Right cardiac atrium (tissue), 5 donors: ENCODE measurements at regions not wholly inside any gene's neighbourhood (a gene's known extent, or its start where the extent isn't known, plus 50 kb on each side); places are given as distances from the start of the nearest gene placed in this dataset.
A peak's percentile ranks its signal among the peaks of the same experiment; 100 is the strongest.
"Not testable (repeated sequence)": the region's sequence is repeated elsewhere in the genome, so short reads cannot be mapped to it uniquely, and the experiment has no call there.

Experiments
- ATAC-seq, 2 donors: fragments of 200-7000 bp; cut with Tn5 transposase; one replicate each; pipeline versions ENCODE4 v1.8.0 to v1.9.1; 2020; ENCODE audit warnings: moderate library complexity in 2 of 2, mild to moderate bottlenecking in 1 of 2
- DNase-seq, 3 donors: peaks; one replicate each; pipeline ENCODE4 v3.0.0-alpha.2; 2020
- H3K27ac ChIP-seq: one replicate; pipeline ENCODE4 v1.5.1; 2013; ENCODE audit warnings: mild to moderate bottlenecking, low read length, control low read depth, moderate library complexity
- H3K27me3 ChIP-seq: one replicate; pipeline ENCODE4 v1.6.1; 2013; ENCODE audit not compliant: control insufficient read depth, insufficient read depth
- H3K4me1 ChIP-seq: one replicate; pipeline ENCODE4 v1.6.1; 2013; ENCODE audit warnings: low read length; ENCODE audit not compliant: control insufficient read depth, insufficient read depth
- H3K4me3 ChIP-seq: one replicate; pipeline ENCODE4 v1.5.1; 2013; ENCODE audit warnings: low read length, control low read depth
- H3K9me3 ChIP-seq: one replicate; pipeline ENCODE4 v1.6.1; 2013; ENCODE audit warnings: low read length; ENCODE audit not compliant: control insufficient read depth
- WGBS: extraction: QIAGEN DNeasy Blood & Tissue Kit; methylation state at CpG from one replicate; pipeline ENCODE4 v1.1.7; 2013; 5-methylcytosine and 5-hydroxymethylcytosine counted together
- intact Hi-C, 4 donors: fragments of 100-400 bp; cut with DNase I; formaldehyde crosslinking; loops; one replicate each; pipeline versions ENCODE4 v1.11.0 to v1.14.0; 2022 to 2023
- donor health status: healthy with polysubstance abuse.
- donor health status: DM: no; HTN: yes; CAD: no.
- donor health status: DM: no; HTN: no; CAD: no.
- donor health status: DM: no; HTN: yes; CAD: no; lungs with severe emphysema.
- donor health status: DM: yes; HTN: yes; CAD: no.

- no peaks in the 10 kb centered on the region for H3K9me3 ChIP-seq
- no peaks in the 10 kb centered on the region for H3K4me1 ChIP-seq
- no peaks in the 10 kb centered on the region for H3K27me3 ChIP-seq
- intact Hi-C loops = no loop called here
- no peak overlapping the region for H3K4me3 ChIP-seq
- no peak overlapping the region for H3K27ac ChIP-seq
- WGBS = 39% methylated on average over 3 of the region's 3 CpGs
- ATAC-seq (no peak), DNase-seq (no peak)
These were observed 744.7 kb upstream of the GOT2 start for GRCh38 chr16:59478838-59479237.

GRCh38 chr16:59470556-59470955 is 736.4 kb upstream of the GOT2 start:
- Histone ChIP-seq H3K9me3 (no peaks in the 10 kb centered on the region), H3K4me1 (no peaks in the 10 kb centered on the region), H3K27ac (no peak overlapping the region), H3K4me3 (no peak overlapping the region), H3K27me3 (no peaks in the 10 kb centered on the region)
- 82% methylated on average over 2 of the region's 2 CpGs for WGBS
- DNase-seq (no peak), ATAC-seq (no peak)
- intact Hi-C loops = no loop called here

- no peaks in the 10 kb centered on the region for H3K27me3 ChIP-seq
- 76% methylated on average over 1 of the region's 1 CpG for WGBS
- DNase-seq (no peak), ATAC-seq (no peak)
- intact Hi-C loops = no loop called here
- H3K27ac ChIP-seq = no peak overlapping the region
- H3K9me3 ChIP-seq = no peaks in the 10 kb centered on the region
- H3K4me3 ChIP-seq = no peak overlapping the region
- H3K4me1 ChIP-seq = no peaks in the 10 kb centered on the region
These were observed 735.1 kb upstream of the GOT2 start for GRCh38 chr16:59469266-59469665.

GRCh38 chr16:59463776-59464175 is 729.7 kb upstream of the GOT2 start:
- H3K4me1 ChIP-seq = no peaks in the 10 kb centered on the region
- intact Hi-C loops = no loop called here
- no peak overlapping the region for H3K27ac ChIP-seq
- no peak for ATAC-seq
- H3K9me3 ChIP-seq = no peaks in the 10 kb centered on the region
- H3K4me3 ChIP-seq = no peak overlapping the region
- no peaks in the 10 kb centered on the region for H3K27me3 ChIP-seq
- DNase-seq = no peak

GRCh38 chr16:59459806-59460205 is 725.7 kb upstream of the GOT2 start:
- H3K27me3 ChIP-seq = no peaks in the 10 kb centered on the region
- no peaks in the 10 kb centered on the region for H3K9me3 ChIP-seq
- intact Hi-C loops = no loop called here
- H3K4me1 ChIP-seq = no peaks in the 10 kb centered on the region
- DNase-seq (no peak), ATAC-seq (no peak)
- H3K4me3 ChIP-seq = no peak overlapping the region
- no peak overlapping the region for H3K27ac ChIP-seq
- WGBS = 78% methylated on average over 5 of the region's 5 CpGs

GRCh38 chr16:59455497-59455896 is 721.4 kb upstream of the GOT2 start:
- intact Hi-C loops = no loop called here
- H3K27me3 ChIP-seq = no peaks in the 10 kb centered on the region
- H3K4me1 ChIP-seq = no peaks in the 10 kb centered on the region
- 83% methylated on average over 1 of the region's 1 CpG for WGBS
- ATAC-seq (no peak), DNase-seq (no peak)
- no peaks in the 10 kb centered on the region for H3K9me3 ChIP-seq
- no peak overlapping the region for H3K27ac ChIP-seq
- H3K4me3 ChIP-seq = no peak overlapping the region

GRCh38 chr16:59450513-59450912 is 716.4 kb upstream of the GOT2 start:
- H3K27ac ChIP-seq, ATAC-seq, H3K4me3 ChIP-seq, H3K9me3 ChIP-seq, DNase-seq, intact Hi-C loops, H3K27me3 ChIP-seq, H3K4me1 ChIP-seq: not testable (repeated sequence)
- 95% methylated on average over 5 of the region's 5 CpGs for WGBS

GRCh38 chr16:59440502-59440901 is 706.4 kb upstream of the GOT2 start:
- intact Hi-C loops = no loop called here
- ATAC-seq (no peak), DNase-seq (no peak)
- H3K4me3 ChIP-seq = no peak overlapping the region
- 73% methylated on average over 2 of the region's 2 CpGs for WGBS
- H3K27me3 ChIP-seq = no peaks in the 10 kb centered on the region
- H3K4me1 ChIP-seq = no peaks in the 10 kb centered on the region
- no peaks in the 10 kb centered on the region for H3K9me3 ChIP-seq
- H3K27ac ChIP-seq = no peak overlapping the region

- no peaks in the 10 kb centered on the region for H3K9me3 ChIP-seq
- no peak overlapping the region for H3K4me3 ChIP-seq
- WGBS = 49% methylated on average over 3 of the region's 3 CpGs
- no peak for ATAC-seq
- intact Hi-C loops = no loop called here
- no peak overlapping the region for H3K27ac ChIP-seq
- no peaks in the 10 kb centered on the region for H3K27me3 ChIP-seq
- H3K4me1 ChIP-seq = no peaks in the 10 kb centered on the region
- peak in 2 of 3 donors; percentile 3 to 26 for DNase-seq
These were observed 698.8 kb upstream of the GOT2 start for GRCh38 chr16:59432896-59433295.

GRCh38 chr16:59432276-59432675 is 698.2 kb upstream of the GOT2 start:
- H3K27me3 ChIP-seq = no peaks in the 10 kb centered on the region
- H3K4me3 ChIP-seq = no peak overlapping the region
- 51% methylated on average over 1 of the region's 1 CpG for WGBS
- intact Hi-C loops = no loop called here
- no peak for DNase-seq
- no peaks in the 10 kb centered on the region for H3K4me1 ChIP-seq
- H3K9me3 ChIP-seq = no peaks in the 10 kb centered on the region
- no peak overlapping the region for H3K27ac ChIP-seq
- ATAC-seq = no peak

GRCh38 chr16:59424714-59425273 is 690.7 kb upstream of the GOT2 start:
- DNase-seq (no peak), ATAC-seq (no peak)
- no peaks in the 10 kb centered on the region for H3K27me3 ChIP-seq
- H3K27ac ChIP-seq = no peak overlapping the region
- no peaks in the 10 kb centered on the region for H3K4me1 ChIP-seq
- no peaks in the 10 kb centered on the region for H3K9me3 ChIP-seq
- WGBS = 59% methylated on average over 2 of the region's 2 CpGs
- no peak overlapping the region for H3K4me3 ChIP-seq
- intact Hi-C loops = no loop called here
